SK-N-SH treated with all-trans-retinoic acid at 6 μM for 48 hours (cell line): ENCODE measurements at regions not wholly inside any gene's neighbourhood (a gene's known extent, or its start where the extent isn't known, plus 50 kb on each side); places are given as distances from the start of the nearest gene placed in this dataset.

Experiments
- ARNTL ChIP-seq: fragments of 450-650 bp; formaldehyde crosslinking; IDR thresholded peaks from 2 replicates; pipeline ENCODE4 v1.5.0; 2020; ENCODE audit warnings: low read depth, mild to moderate bottlenecking, moderate library complexity, borderline replicate concordance
- CSDC2 ChIP-seq: fragments of 250-450 bp; sonication (Bioruptor Pico); IDR thresholded peaks from 2 replicates; pipeline ENCODE4 v1.5.0; 2020; ENCODE audit warnings: mild to moderate bottlenecking, moderate library complexity
- PATZ1 ChIP-seq: fragments of 250-450 bp; sonication (Bioruptor Pico); IDR thresholded peaks from 2 replicates; pipeline ENCODE4 v1.8.0; 2020; ENCODE audit warnings: mild to moderate bottlenecking, moderate library complexity, borderline replicate concordance
- POU6F1 ChIP-seq: fragments of 250-450 bp; sonication (Bioruptor Pico); IDR thresholded peaks from 2 replicates; pipeline ENCODE4 v1.8.0; 2021; ENCODE audit warnings: low read depth, mild to moderate bottlenecking, moderate library complexity, borderline replicate concordance
- SNAI2 ChIP-seq: fragments of 250-450 bp; sonication (Bioruptor Pico); IDR thresholded peaks from 2 replicates; pipeline ENCODE4 v1.5.0; 2020; ENCODE audit warnings: mild to moderate bottlenecking, moderate library complexity
- ZC3H10 ChIP-seq: fragments of 250-450 bp; sonication (Bioruptor Pico); IDR thresholded peaks from 2 replicates; pipeline ENCODE4 v1.5.1; 2021; ENCODE audit warnings: mild to moderate bottlenecking, moderate library complexity
- ZFP3 ChIP-seq: fragments of 250-450 bp; sonication (Bioruptor Pico); IDR thresholded peaks from 2 replicates; pipeline ENCODE4 v1.5.0; 2020; ENCODE audit warnings: mild to moderate bottlenecking, moderate library complexity

GRCh38 chr12:124433147-124433874, 134.1 kb downstream of the NCOR2 start:
- TF ChIP-seq ARNTL = no peak
- no peak for TF ChIP-seq SNAI2 (CRISPR knock-in tag)
- TF ChIP-seq CSDC2 (CRISPR knock-in tag) = no peak
- TF ChIP-seq ZFP3 (CRISPR knock-in tag) = no peak
- no peak for TF ChIP-seq PATZ1 (CRISPR knock-in tag)
- TF ChIP-seq POU6F1 = no peak
- TF ChIP-seq ZC3H10 (CRISPR knock-in tag) = no peak
